Neuronal stem cell (in vitro differentiated cells): ENCODE measurements at regions not wholly inside any gene's neighbourhood (a gene's known extent, or its start where the extent isn't known, plus 50 kb on each side); places are given as distances from the start of the nearest gene placed in this dataset.
"Not testable (repeated sequence)": the region's sequence is repeated elsewhere in the genome, so short reads cannot be mapped to it uniquely, and the experiment has no call there.

Source experiments
- DNase-seq: peaks from one replicate; pipeline ENCODE4 v3.0.0-alpha.2; 2013; ENCODE audit warnings: low spot score
- H2AFZ ChIP-seq: one replicate; pipeline ENCODE4 v1.6.1; 2013; ENCODE audit warnings: mild to moderate bottlenecking, low read length, inconsistent platforms
- H2AK5ac ChIP-seq: 2 replicates; pipeline ENCODE4 v1.6.1; 2013; ENCODE audit warnings: low read depth, mild to moderate bottlenecking, inconsistent platforms, low read length, moderate library complexity, mixed read lengths
- H2BK120ac ChIP-seq: 2 replicates; pipeline ENCODE4 v1.6.1; 2013; ENCODE audit warnings: low read depth, mild to moderate bottlenecking, inconsistent platforms, low read length, moderate library complexity, mixed read lengths
- H2BK12ac ChIP-seq: one replicate; pipeline ENCODE4 v1.6.1; 2013; ENCODE audit warnings: low read length, inconsistent platforms
- H2BK15ac ChIP-seq: 2 replicates; pipeline ENCODE4 v1.6.1; 2013; ENCODE audit warnings: mild to moderate bottlenecking, low read length, inconsistent platforms, mixed read lengths
- H2BK5ac ChIP-seq: one replicate; pipeline ENCODE4 v1.6.1; 2013; ENCODE audit warnings: inconsistent platforms, mild to moderate bottlenecking, low read length, moderate library complexity
- H3K14ac ChIP-seq: one replicate; pipeline ENCODE4 v1.6.1; 2013; ENCODE audit warnings: low read length, inconsistent platforms
- H3K18ac ChIP-seq: 2 replicates; pipeline ENCODE4 v1.6.1; 2013; ENCODE audit warnings: low read length, inconsistent platforms
- H3K23ac ChIP-seq: 2 replicates; pipeline ENCODE4 v1.6.1; 2013; ENCODE audit warnings: low read depth, mild to moderate bottlenecking, mixed read lengths, low read length, inconsistent platforms; ENCODE audit not compliant: poor library complexity
- H3K27ac ChIP-seq: replicated peaks from 3 replicates; pipeline ENCODE4 v1.5.1; 2013; ENCODE audit warnings: low read length, inconsistent platforms
- H3K27me3 ChIP-seq, 3 experiments: 2 replicates each; pipeline ENCODE4 v1.6.1; 2013; ENCODE audit warnings: low read length in 3 of 3, mild to moderate bottlenecking in 2 of 3, inconsistent platforms in 1 of 3, low read depth in 1 of 3, mixed read lengths in 1 of 3, moderate library complexity in 1 of 3; ENCODE audit not compliant: control insufficient read depth in 3 of 3, insufficient read depth in 3 of 3
- H3K36me3 ChIP-seq, 2 donors: replicated peaks in 1 of 2; 2 replicates each; pipeline ENCODE4 v1.6.1; 2013; ENCODE audit warnings: low read length in 2 of 2; ENCODE audit not compliant: control insufficient read depth in 2 of 2, insufficient read depth in 2 of 2
- H3K4ac ChIP-seq: 2 replicates; pipeline ENCODE4 v1.6.1; 2013; ENCODE audit warnings: inconsistent platforms, mild to moderate bottlenecking, low read length, moderate library complexity
- H3K4me1 ChIP-seq, 2 donors: 1 replicate in 1 of 2; 2 replicates in 1 of 2; pipeline ENCODE4 v1.6.1; 2013; ENCODE audit warnings: low read length in 2 of 2, low read depth in 1 of 2; ENCODE audit not compliant: control insufficient read depth in 2 of 2, insufficient read depth in 1 of 2
- H3K4me2 ChIP-seq: one replicate; pipeline ENCODE4 v1.6.1; 2013; ENCODE audit warnings: mild to moderate bottlenecking, low read length, inconsistent platforms; ENCODE audit not compliant: insufficient read depth, poor library complexity, severe bottlenecking
- H3K4me3 ChIP-seq, 2 donors: 2 replicates each; pipeline ENCODE4 v1.5.1; 2013; ENCODE audit warnings: low read length in 2 of 2, mild to moderate bottlenecking in 2 of 2, inconsistent platforms in 1 of 2, moderate library complexity in 1 of 2
- H3K79me1 ChIP-seq: one replicate; pipeline ENCODE4 v1.6.1; 2013; ENCODE audit warnings: low read depth, mild to moderate bottlenecking, inconsistent platforms, low read length, moderate library complexity
- H3K9ac ChIP-seq: one replicate; pipeline ENCODE4 v1.6.1; 2013; ENCODE audit warnings: mild to moderate bottlenecking, low read depth, low read length, inconsistent platforms; ENCODE audit not compliant: poor library complexity
- H3K9me3 ChIP-seq, 2 donors: replicated peaks in 1 of 2; 2 replicates each; pipeline versions ENCODE3 to v1.6.1; 2013; ENCODE audit warnings: low read length in 2 of 2, mild to moderate bottlenecking in 2 of 2, inconsistent platforms in 1 of 2, low read depth in 1 of 2, mixed read lengths in 1 of 2, moderate library complexity in 1 of 2; ENCODE audit not compliant: control insufficient read depth in 2 of 2, insufficient read depth in 1 of 2
- H4K8ac ChIP-seq: one replicate; pipeline ENCODE4 v1.6.1; 2013; ENCODE audit warnings: low read depth, mild to moderate bottlenecking, inconsistent platforms, low read length, moderate library complexity
- H4K91ac ChIP-seq: one replicate; pipeline ENCODE4 v1.6.1; 2013; ENCODE audit warnings: low read length, low read depth, mild to moderate bottlenecking, inconsistent platforms; ENCODE audit not compliant: poor library complexity
- WGBS, 2 donors: extraction: QIAGEN DNeasy Blood & Tissue Kit; methylation state at CpG; one replicate each; pipeline ENCODE4 v1.1.7; 2013; ENCODE audit warnings: missing lambda C conversion rate in 2 of 2, mixed read lengths in 1 of 2; ENCODE audit not compliant: insufficient read length in 2 of 2, insufficient replicate concordance in 1 of 2; ENCODE audit errors: extremely low coverage in 2 of 2; 5-methylcytosine and 5-hydroxymethylcytosine counted together

GRCh38 chrX:124181515-124181914 lies 150.9 kb upstream of the TEX13D start:
- not testable (repeated sequence) for H3K4me1 ChIP-seq, H3K23ac ChIP-seq, H2BK15ac ChIP-seq, H3K27ac ChIP-seq, H3K4me3 ChIP-seq, H2AK5ac ChIP-seq, H3K14ac ChIP-seq, H2BK12ac ChIP-seq, H2BK5ac ChIP-seq, H3K9ac ChIP-seq, H4K91ac ChIP-seq, H3K4me2 ChIP-seq, H4K8ac ChIP-seq, H3K4ac ChIP-seq, H2BK120ac ChIP-seq, H3K36me3 ChIP-seq, DNase-seq, H3K18ac ChIP-seq, H3K9me3 ChIP-seq, H3K27me3 ChIP-seq, H2AFZ ChIP-seq, H3K79me1 ChIP-seq
- WGBS, 2 donors = no CpG with 5 or more reads among the region's 8 CpGs

GRCh38 chrX:124190440-124190839 lies 142.0 kb upstream of the TEX13D start:
- Histone ChIP-seq H4K8ac (no peak overlapping the region), H4K91ac (no peak overlapping the region), H3K4ac (no peak overlapping the region), H2AFZ (peak overlapping the region; percentile 4), H3K79me1 (no peaks in the 10 kb centered on the region), H2BK12ac (no peak overlapping the region), H3K27me3 (peaks cover 0 to 2% (median 0%) of the 10 kb centered on the region in 3 experiments), H2BK15ac (no peak overlapping the region), H3K18ac (no peak overlapping the region), H3K9ac (no peak overlapping the region), H2AK5ac (no peak overlapping the region), H3K27ac (no peak overlapping the region), H3K9me3 (no peaks in the 10 kb centered on the region), H3K4me1 (peaks cover 0 to 2% of the 10 kb centered on the region in 2 donors), H2BK5ac (no peak overlapping the region), H3K14ac (no peak overlapping the region), H2BK120ac (no peak overlapping the region), H3K4me3 (no peak overlapping the region), H3K4me2 (no peak overlapping the region), H3K23ac (no peak overlapping the region), H3K36me3 (no peaks in the 10 kb centered on the region)
- no CpG with 5 or more reads among the region's 2 CpGs for WGBS, 2 donors
- DNase-seq = no peak

GRCh38 chrX:124194199-124194598 lies 138.3 kb upstream of the TEX13D start:
- Histone ChIP-seq H3K23ac (no peak overlapping the region), H3K27me3 (no peaks in the 10 kb centered on the region), H3K4me1 (peaks cover 0 to 2% of the 10 kb centered on the region in 2 donors), H2BK15ac (no peak overlapping the region), H3K4me3 (no peak overlapping the region), H3K4ac (no peak overlapping the region), H3K14ac (no peak overlapping the region), H2BK5ac (no peak overlapping the region), H3K36me3 (no peaks in the 10 kb centered on the region), H3K18ac (no peak overlapping the region), H2BK12ac (no peak overlapping the region), H2BK120ac (no peak overlapping the region), H2AK5ac (no peak overlapping the region), H3K4me2 (no peak overlapping the region), H3K27ac (no peak overlapping the region), H2AFZ (peak overlapping the region; percentile 15), H4K91ac (no peak overlapping the region), H3K9me3 (no peaks in the 10 kb centered on the region), H3K9ac (no peak overlapping the region), H3K79me1 (no peaks in the 10 kb centered on the region), H4K8ac (no peak overlapping the region)
- WGBS, 2 donors = no CpG with 5 or more reads among the region's 5 CpGs
- peak; percentile 2 for DNase-seq

GRCh38 chrX:124194901-124195300 lies 137.6 kb upstream of the TEX13D start:
- H2AK5ac ChIP-seq = no peak overlapping the region
- H2AFZ ChIP-seq = peak overlapping the region; percentile 48
- H3K18ac ChIP-seq = no peak overlapping the region
- H3K4ac ChIP-seq = no peak overlapping the region
- no peak overlapping the region for H4K91ac ChIP-seq
- no peaks in the 10 kb centered on the region for H3K9me3 ChIP-seq
- H3K36me3 ChIP-seq = no peaks in the 10 kb centered on the region
- no CpG with 5 or more reads among the region's 8 CpGs for WGBS, 2 donors
- peaks cover 0 to 2% of the 10 kb centered on the region in 2 donors for H3K4me1 ChIP-seq
- no peak overlapping the region for H3K9ac ChIP-seq
- no peaks in the 10 kb centered on the region for H3K27me3 ChIP-seq
- no peak overlapping the region for H2BK15ac ChIP-seq
- no peak for DNase-seq
- H4K8ac ChIP-seq = no peak overlapping the region
- no peak overlapping the region for H2BK5ac ChIP-seq
- H3K14ac ChIP-seq = no peak overlapping the region
- no peak overlapping the region for H3K4me2 ChIP-seq
- H2BK120ac ChIP-seq = no peak overlapping the region
- H3K27ac ChIP-seq = no peak overlapping the region
- no peaks in the 10 kb centered on the region for H3K79me1 ChIP-seq
- H2BK12ac ChIP-seq = no peak overlapping the region
- H3K23ac ChIP-seq = no peak overlapping the region
- no peak overlapping the region for H3K4me3 ChIP-seq
